Superior temporal gyrus (tissue), 1 donor: ENCODE measurements at regions not wholly inside any gene's neighbourhood (a gene's known extent, or its start where the extent isn't known, plus 50 kb on each side); places are given as distances from the start of the nearest gene placed in this dataset.

Source experiments
- DNase-seq: peaks from one replicate; pipeline ENCODE4 v3.0.0-alpha.2; 2016; ENCODE audit errors: extremely low spot score

GRCh38 chr17:63335831-63336230 is 110.3 kb downstream of the CYB561 start:
- DNase-seq, result no peak

- no peak for DNase-seq
Observed at GRCh38 chr17:63337579-63337978, 108.5 kb downstream of the CYB561 start.

- DNase-seq, result no peak
Observed at GRCh38 chr17:63338272-63338671, 107.8 kb downstream of the CYB561 start.

- DNase-seq, result no peak
Observed at GRCh38 chr17:63341276-63341675, 104.8 kb downstream of the CYB561 start.

GRCh38 chr17:63344383-63344782 is 101.7 kb downstream of the CYB561 start:
- no peak for DNase-seq

GRCh38 chr17:63345611-63346010 is 100.5 kb downstream of the CYB561 start:
- DNase-seq, result no peak

GRCh38 chr17:63347475-63347874 is 98.6 kb downstream of the CYB561 start:
- no peak for DNase-seq

GRCh38 chr17:63349478-63350000 is 96.6 kb downstream of the CYB561 start:
- DNase-seq, result no peak

GRCh38 chr17:63350364-63350763 is 95.7 kb downstream of the CYB561 start:
- DNase-seq, result no peak

- DNase-seq, result no peak
Observed at GRCh38 chr17:63354256-63354655, 91.8 kb downstream of the CYB561 start.

- DNase-seq, result no peak
Observed at GRCh38 chr17:63356337-63356757, 89.8 kb downstream of the CYB561 start.

GRCh38 chr17:63358111-63358839 is 87.8 kb downstream of the CYB561 start:
- no peak for DNase-seq

GRCh38 chr17:63358956-63359355 is 87.2 kb downstream of the CYB561 start:
- no peak for DNase-seq

- DNase-seq, result no peak
Observed at GRCh38 chr17:63361182-63361581, 84.9 kb downstream of the CYB561 start.

- no peak for DNase-seq
Observed at GRCh38 chr17:63362115-63362514, 84.0 kb downstream of the CYB561 start.

- DNase-seq, result no peak
Observed at GRCh38 chr17:63364387-63364786, 81.7 kb downstream of the CYB561 start.

- DNase-seq, result no peak
Observed at GRCh38 chr17:63364944-63365343, 81.2 kb downstream of the CYB561 start.

- DNase-seq, result no peak
Observed at GRCh38 chr17:63365366-63366240, 80.5 kb downstream of the CYB561 start.

- no peak for DNase-seq
Observed at GRCh38 chr17:63366241-63366566, 79.9 kb downstream of the CYB561 start.

- no peak for DNase-seq
Observed at GRCh38 chr17:63369233-63369632, 76.9 kb downstream of the CYB561 start.

- DNase-seq, result no peak
Observed at GRCh38 chr17:63370696-63371095, 75.4 kb downstream of the CYB561 start.

GRCh38 chr17:63376949-63377348 is 69.2 kb downstream of the CYB561 start:
- no peak for DNase-seq
